T-cell (primary cell): ENCODE measurements at regions not wholly inside any gene's neighbourhood (a gene's known extent, or its start where the extent isn't known, plus 50 kb on each side); places are given as distances from the start of the nearest gene placed in this dataset.

Experiments used
- ATAC-seq, 4 experiments: fragments of 200-7000 bp in 3 of 4; fragments of 150-1000 bp in 1 of 4; cut with Tn5 transposase; replicated peaks in 1 of 4; 1 replicate in 3 of 4; 2 replicates in 1 of 4; pipeline ENCODE4 v1.10.0; 2021; ENCODE audit warnings: moderate library complexity in 3 of 4, mild to moderate bottlenecking in 2 of 4, moderate number of reproducible peaks in 1 of 4
- CTCF ChIA-PET, 2 donors: fragments of 300-600 bp; sonication (Branson Sonifier 250); formaldehyde crosslinking; loops; one replicate each; lab custom pipeline; 2022; ENCODE audit warnings: antibody characterized with exemption in 2 of 2; lab: Charles Lee
- POLR2A ChIA-PET, 2 donors: fragments of 300-600 bp; sonication (Branson Sonifier 250); formaldehyde crosslinking; loops; one replicate each; lab custom pipeline; 2022; ENCODE audit warnings: antibody characterized with exemption in 2 of 2; lab: Charles Lee
- DNase-seq, 35 experiments: peaks; one replicate each; pipeline versions ENCODE4 v3.0.0 to v3.0.0-alpha.2; 2013 to 2023
- H3K27ac ChIP-seq: one replicate; pipeline ENCODE4 v1.5.1; 2013; ENCODE audit warnings: low read length
- H3K27me3 ChIP-seq, 2 experiments: replicated peaks in 1 of 2; 1 replicate in 1 of 2; 2 replicates in 1 of 2; pipeline versions ENCODE4 v1.6.1 to v1.7.0; 2013; ENCODE audit warnings: low read length in 1 of 2, mixed read lengths in 1 of 2; ENCODE audit not compliant: control insufficient read depth in 2 of 2, insufficient read depth in 2 of 2; ENCODE audit errors: extremely low read depth in 1 of 2
- H3K36me3 ChIP-seq, 2 donors: 1 replicate in 1 of 2; 2 replicates in 1 of 2; pipeline versions ENCODE4 v1.6.1 to v1.7.0; 2013; ENCODE audit warnings: low read length in 1 of 2; ENCODE audit not compliant: control insufficient read depth in 2 of 2, insufficient read depth in 1 of 2; ENCODE audit errors: extremely low read depth in 1 of 2
- H3K4me1 ChIP-seq, 2 experiments: 1 replicate in 1 of 2; 2 replicates in 1 of 2; pipeline versions ENCODE4 v1.6.1 to v1.7.0; 2013; ENCODE audit warnings: low read length in 2 of 2, mixed read lengths in 1 of 2; ENCODE audit not compliant: insufficient read depth in 2 of 2, control insufficient read depth in 1 of 2; ENCODE audit errors: extremely low read depth in 1 of 2
- H3K4me3 ChIP-seq, 2 donors: 1 replicate in 1 of 2; 2 replicates in 1 of 2; pipeline versions ENCODE4 v1.5.1 to v1.7.0; 2013; ENCODE audit warnings: mild to moderate bottlenecking in 2 of 2, low read length in 1 of 2, moderate library complexity in 1 of 2; ENCODE audit not compliant: control insufficient read depth in 1 of 2; ENCODE audit errors: extremely low read depth in 1 of 2
- H3K9me3 ChIP-seq: 2 replicates; pipeline ENCODE4 v1.7.0; 2013
- H3K27ac Mint-ChIP-seq, 2 donors: one replicate each; pipeline ENCODE4 v1.8.0; 2020 to 2021; ENCODE audit warnings: mild to moderate bottlenecking in 2 of 2, mixed read lengths in 2 of 2
- H3K27me3 Mint-ChIP-seq, 2 donors: one replicate each; pipeline ENCODE4 v1.8.0; 2021 to 2022; ENCODE audit warnings: mixed read lengths in 2 of 2
- H3K36me3 Mint-ChIP-seq: one replicate; pipeline ENCODE4 v1.8.0; 2021; ENCODE audit warnings: mixed read lengths
- H3K4me1 Mint-ChIP-seq, 3 donors: one replicate each; pipeline ENCODE4 v1.8.0; 2020 to 2022; ENCODE audit warnings: mixed read lengths in 3 of 3, mild to moderate bottlenecking in 1 of 3
- H3K4me3 Mint-ChIP-seq, 3 donors: one replicate each; pipeline ENCODE4 v1.8.0; 2020 to 2022; ENCODE audit warnings: mild to moderate bottlenecking in 3 of 3, mixed read lengths in 3 of 3, moderate library complexity in 3 of 3
- H3K9me3 Mint-ChIP-seq, 3 donors: one replicate each; pipeline ENCODE4 v1.8.0; 2020 to 2022; ENCODE audit warnings: mixed read lengths in 3 of 3
- WGBS: methylation state at CpG from one replicate; pipeline ENCODE4 v1.1.5; 2013; ENCODE audit warnings: missing lambda C conversion rate; ENCODE audit not compliant: insufficient coverage; 5-methylcytosine and 5-hydroxymethylcytosine counted together

DNA sequence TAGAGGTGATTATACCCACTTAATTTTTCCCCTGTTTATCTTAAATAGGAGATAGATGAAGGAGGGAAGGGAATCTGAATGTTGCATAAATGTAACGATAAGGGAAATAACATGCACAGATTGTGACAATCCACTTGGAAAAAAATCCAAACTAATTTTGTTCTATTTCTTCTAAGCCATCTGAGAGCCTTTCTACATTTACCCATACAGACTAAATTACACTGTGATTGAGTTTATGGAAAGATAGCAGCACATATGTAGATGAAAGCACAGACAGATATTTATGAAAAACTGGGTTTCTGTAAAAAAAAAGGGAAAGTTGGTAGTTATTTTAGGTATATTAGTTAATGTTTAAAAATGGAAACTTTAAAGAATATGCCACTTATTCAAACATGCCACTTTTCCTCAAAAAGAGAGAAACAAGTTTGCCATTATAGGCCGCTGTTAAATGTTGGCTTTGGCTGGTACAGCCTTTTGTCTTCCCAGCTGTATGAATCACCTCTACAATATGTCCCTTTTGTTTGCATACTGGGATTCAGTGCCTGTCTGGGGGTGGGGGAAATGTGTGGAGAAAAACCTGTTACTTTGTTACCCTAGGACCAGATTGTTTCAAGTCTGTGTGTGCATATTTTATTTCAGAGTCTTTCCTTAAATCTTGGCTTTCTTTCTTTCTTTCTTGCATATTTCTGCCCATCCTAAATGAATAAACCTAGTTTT is 470.2 kb upstream of the LMO3 start:
- no CpG with 5 or more reads among the region's 2 CpGs for WGBS
- H3K27me3 Mint-ChIP-seq = no peaks in the 10 kb centered on the region
- Histone ChIP-seq H3K4me1 (no peaks in the 10 kb centered on the region), H3K4me3 (no peak overlapping the region), H3K9me3 (no peaks in the 10 kb centered on the region), H3K27me3 (no peaks in the 10 kb centered on the region), H3K36me3 (no peaks in the 10 kb centered on the region), H3K27ac (no peak overlapping the region)
- DNase-seq (no peak), ATAC-seq (no peak)
- H3K9me3 Mint-ChIP-seq = peaks cover 14 to 22% (median 16%) of the 10 kb centered on the region in 3 donors
- POLR2A ChIA-PET = no interaction called here
- H3K4me3 Mint-ChIP-seq = no peak overlapping the region
- no peaks in the 10 kb centered on the region for H3K4me1 Mint-ChIP-seq
- H3K36me3 Mint-ChIP-seq = no peaks in the 10 kb centered on the region
- CTCF ChIA-PET = interaction anchor here in 1 of 2 donors (0.6 kb wide), 1 partner anchor 81 kb away, joined by 3 read pairs; no protein-coding TSS in a partner anchor
- no peak overlapping the region for H3K27ac Mint-ChIP-seq

DNA sequence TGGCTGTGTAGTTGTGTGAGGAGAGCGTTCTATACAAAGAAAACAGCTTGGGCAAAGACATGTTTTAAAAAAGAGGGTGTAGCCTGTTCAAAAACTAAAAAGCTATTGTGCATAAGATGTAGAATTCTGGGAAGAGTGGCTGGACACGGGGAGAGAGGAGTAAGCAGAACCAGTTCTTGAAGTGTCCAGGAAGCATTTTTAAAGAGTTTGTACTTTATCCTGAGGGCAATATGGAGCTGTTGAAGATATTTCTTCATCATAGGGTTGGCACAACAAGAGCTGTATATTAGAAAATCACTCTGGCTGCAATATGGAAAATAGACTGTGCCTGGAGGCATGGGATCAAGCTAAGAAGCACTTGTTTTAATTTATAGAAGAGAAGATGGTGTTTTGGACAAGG is 458.9 kb upstream of the LMO3 start:
- 62% methylated on average over 2 of the region's 2 CpGs for WGBS
- ATAC-seq (no peak), DNase-seq (no peak)
- CTCF ChIA-PET = interaction anchor here in 1 of 2 donors (0.5 kb wide), 1 partner anchor 35 kb away, joined by 3 read pairs; no protein-coding TSS in a partner anchor
- Histone ChIP-seq H3K27me3 (no peaks in the 10 kb centered on the region), H3K9me3 (peaks cover 5% of the 10 kb centered on the region), H3K4me3 (no peak overlapping the region), H3K4me1 (no peaks in the 10 kb centered on the region), H3K36me3 (no peaks in the 10 kb centered on the region), H3K27ac (no peak overlapping the region)
- Mint-ChIP-seq H3K9me3 (peaks cover 21 to 27% (median 21%) of the 10 kb centered on the region in 3 donors), H3K27me3 (no peaks in the 10 kb centered on the region), H3K27ac (no peak overlapping the region), H3K4me1 (no peaks in the 10 kb centered on the region), H3K36me3 (no peaks in the 10 kb centered on the region), H3K4me3 (no peak overlapping the region)
- POLR2A ChIA-PET = no interaction called here

DNA sequence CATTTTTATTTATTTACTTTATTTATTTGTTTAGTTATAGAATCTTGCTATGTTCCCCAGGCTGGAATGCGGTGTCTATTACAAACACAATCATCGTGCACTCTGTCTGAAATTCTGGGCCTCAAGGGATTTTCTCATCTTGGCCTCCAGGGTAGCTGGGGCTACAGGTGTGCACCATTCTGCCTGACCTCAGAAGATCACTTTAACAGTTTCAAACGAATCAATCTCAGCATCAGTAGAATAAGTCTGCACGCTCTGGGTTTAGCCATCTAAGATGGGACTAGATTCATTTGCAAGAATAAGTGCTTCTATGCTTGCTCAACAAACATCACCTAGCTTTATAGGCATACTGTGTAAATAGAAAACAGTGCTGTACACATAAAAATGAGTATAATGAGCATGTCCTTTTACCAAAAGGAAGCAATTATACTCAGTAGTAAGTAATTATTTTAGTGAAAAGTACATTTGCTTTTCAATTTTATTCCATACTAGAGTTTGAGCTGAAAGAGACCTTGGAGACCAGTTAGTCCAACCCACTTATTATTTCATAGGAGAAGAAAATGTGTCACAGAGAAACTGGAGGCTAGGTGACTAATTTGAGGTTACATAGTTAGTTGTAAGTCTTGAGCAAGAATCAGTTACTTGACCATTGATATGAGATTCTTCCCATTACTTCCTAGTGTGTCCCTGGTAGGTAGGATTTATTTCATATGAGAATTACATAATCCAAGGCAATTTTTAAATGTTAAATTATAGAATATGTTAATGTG is 456.5 kb upstream of the LMO3 start:
- H3K4me1 ChIP-seq = no peaks in the 10 kb centered on the region
- Mint-ChIP-seq H3K4me3 (no peak overlapping the region), H3K27ac (no peak overlapping the region), H3K9me3 (peaks cover 20 to 36% (median 26%) of the 10 kb centered on the region in 3 donors), H3K27me3 (no peaks in the 10 kb centered on the region), H3K36me3 (no peaks in the 10 kb centered on the region), H3K4me1 (no peaks in the 10 kb centered on the region)
- POLR2A ChIA-PET = no interaction called here
- no peak overlapping the region for H3K4me3 ChIP-seq
- CTCF ChIA-PET = interaction anchor here in 1 of 2 donors (0.7 kb wide), 1 partner anchor 1805 kb away, joined by 3 read pairs; no protein-coding TSS in a partner anchor
- DNase-seq (no peak), ATAC-seq (no peak)
- H3K27me3 ChIP-seq = no peaks in the 10 kb centered on the region
- H3K27ac ChIP-seq = no peak overlapping the region
- H3K36me3 ChIP-seq = no peaks in the 10 kb centered on the region
- WGBS = no CpG with 5 or more reads among the region's 4 CpGs
- peaks cover 5% of the 10 kb centered on the region for H3K9me3 ChIP-seq

DNA sequence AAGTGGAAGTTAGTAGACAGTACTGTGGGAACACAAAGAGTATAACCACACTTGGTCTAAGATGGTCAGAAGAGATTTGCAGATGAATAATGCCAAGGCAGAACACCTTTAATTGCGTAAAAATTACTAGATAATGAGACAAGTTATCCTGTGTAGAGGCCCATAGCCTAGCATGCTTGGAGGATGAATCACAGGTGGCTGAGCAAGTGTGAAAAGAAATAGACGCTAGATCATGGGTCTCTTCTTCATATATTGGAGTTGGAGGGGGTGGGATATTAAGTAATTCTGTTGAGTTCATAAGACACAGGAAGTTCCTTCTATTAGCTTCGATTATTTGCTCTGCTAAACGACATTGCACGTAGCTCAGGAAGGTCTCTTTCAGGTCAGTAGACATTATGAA is 454.3 kb upstream of the LMO3 start:
- Histone ChIP-seq H3K9me3 (no peaks in the 10 kb centered on the region), H3K36me3 (no peaks in the 10 kb centered on the region), H3K4me3 (no peak overlapping the region), H3K4me1 (no peaks in the 10 kb centered on the region), H3K27ac (no peak overlapping the region), H3K27me3 (no peaks in the 10 kb centered on the region)
- Mint-ChIP-seq H3K9me3 (peaks cover 14 to 31% (median 25%) of the 10 kb centered on the region in 3 donors), H3K27ac (no peak overlapping the region), H3K36me3 (no peaks in the 10 kb centered on the region), H3K27me3 (no peaks in the 10 kb centered on the region), H3K4me3 (no peak overlapping the region), H3K4me1 (no peaks in the 10 kb centered on the region)
- DNase-seq = no peak
- POLR2A ChIA-PET = no interaction called here
- no peak for ATAC-seq
- WGBS = 92% methylated on average over 4 of the region's 5 CpGs
- CTCF ChIA-PET = no interaction called here

DNA sequence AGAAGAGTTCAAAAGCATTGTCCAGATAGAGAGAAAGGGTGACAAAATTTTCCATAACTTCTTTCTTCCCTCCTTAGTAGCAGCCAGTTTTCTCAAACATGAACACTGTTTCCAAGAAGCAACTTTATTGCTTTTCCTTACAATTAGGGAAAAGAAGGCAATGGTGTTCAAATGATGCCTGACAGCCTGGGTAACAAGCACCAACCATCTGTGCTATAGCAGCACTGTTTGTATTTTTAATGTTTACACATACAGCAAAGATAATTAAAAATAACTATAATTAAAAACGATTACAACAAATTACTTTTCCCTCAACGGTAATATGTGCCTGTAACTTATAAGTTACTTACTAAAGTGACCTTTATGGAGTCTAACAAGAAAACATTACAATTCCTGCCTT is 450.6 kb upstream of the LMO3 start:
- CTCF ChIA-PET = no interaction called here
- H3K4me1 ChIP-seq = no peaks in the 10 kb centered on the region
- no peaks in the 10 kb centered on the region for H3K36me3 ChIP-seq
- H3K4me1 Mint-ChIP-seq = no peaks in the 10 kb centered on the region
- no peaks in the 10 kb centered on the region for H3K27me3 Mint-ChIP-seq
- no peaks in the 10 kb centered on the region for H3K27me3 ChIP-seq
- POLR2A ChIA-PET = no interaction called here
- H3K9me3 Mint-ChIP-seq = peaks cover 18 to 28% (median 26%) of the 10 kb centered on the region in 3 donors
- no peak overlapping the region for H3K4me3 ChIP-seq
- no peaks in the 10 kb centered on the region for H3K36me3 Mint-ChIP-seq
- H3K27ac ChIP-seq = no peak overlapping the region
- H3K27ac Mint-ChIP-seq = no peak overlapping the region
- WGBS = no CpG with 5 or more reads among the region's 2 CpGs
- no peak for DNase-seq
- no peak for ATAC-seq
- H3K9me3 ChIP-seq = no peaks in the 10 kb centered on the region
- no peak overlapping the region for H3K4me3 Mint-ChIP-seq

DNA sequence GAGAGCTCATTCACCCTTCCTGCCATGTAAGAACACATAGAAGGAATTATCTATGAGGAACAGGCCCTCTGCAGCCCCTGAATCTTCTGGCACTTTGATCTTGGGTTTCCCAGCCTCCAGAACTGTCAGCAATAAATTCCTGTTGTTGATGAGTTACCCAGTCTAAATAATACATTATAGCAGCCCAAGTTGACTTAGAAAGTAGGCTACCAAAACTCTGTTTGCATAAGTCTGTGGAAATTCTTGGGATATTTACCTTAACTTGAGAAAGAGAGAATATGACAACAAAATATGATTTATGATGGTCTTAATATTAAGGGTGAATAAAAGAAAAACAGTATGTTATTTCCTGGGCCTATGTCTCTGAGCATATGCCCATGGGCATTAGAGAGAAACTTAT is 433.0 kb upstream of the LMO3 start:
- POLR2A ChIA-PET = no interaction called here

More for the DNA sequence above, 433.0 kb upstream of the LMO3 start:
- H3K27ac ChIP-seq = no peak overlapping the region
- H3K9me3 ChIP-seq = no peaks in the 10 kb centered on the region
- no peaks in the 10 kb centered on the region for H3K4me1 Mint-ChIP-seq
- H3K36me3 ChIP-seq = no peaks in the 10 kb centered on the region
- H3K4me3 Mint-ChIP-seq = no peak overlapping the region
- no peak overlapping the region for H3K4me3 ChIP-seq
- H3K27me3 Mint-ChIP-seq = no peaks in the 10 kb centered on the region
- no peaks in the 10 kb centered on the region for H3K36me3 Mint-ChIP-seq
- no peak overlapping the region for H3K27ac Mint-ChIP-seq
- no peaks in the 10 kb centered on the region for H3K4me1 ChIP-seq
- CTCF ChIA-PET = no interaction called here
- ATAC-seq (no peak), DNase-seq (no peak)
- H3K27me3 ChIP-seq = no peaks in the 10 kb centered on the region
- H3K9me3 Mint-ChIP-seq = peaks cover 9 to 14% (median 12%) of the 10 kb centered on the region in 3 donors
